ENCODE measurements at regions not wholly inside any gene's neighbourhood (a gene's known extent, or its start where the extent isn't known, plus 50 kb on each side); places are given as distances from the start of the nearest gene placed in this dataset.

GRCh38 chr3:24725514-24726255, 231.0 kb upstream of the THRB start:
- TF ChIP-seq ZNF280C (tag by site-specific recombination; IDR thresholded peaks at IDR 0.05): no peak
- no peak for TF ChIP-seq ZEB2 (tag by site-specific recombination; IDR thresholded peaks at IDR 0.05)
- no peak for TF ChIP-seq ZNF654 (tag by site-specific recombination; IDR thresholded peaks at IDR 0.05; ENCODE audit: low read depth)
- TF ChIP-seq ELK4 (IDR thresholded peaks at IDR 0.05; ENCODE audit: borderline replicate concordance, low read depth, low read length): no peak
- TF ChIP-seq PRDM2 (tag by site-specific recombination; IDR thresholded peaks at IDR 0.05; ENCODE audit: borderline replicate concordance): no peak
- TF ChIP-seq GFI1B (tag by site-specific recombination; IDR thresholded peaks at IDR 0.05): no peak
- TF ChIP-seq ZNF138 (tag by site-specific recombination; IDR thresholded peaks at IDR 0.05; ENCODE audit: borderline replicate concordance): no peak
- TF ChIP-seq ZNF707 (tag by site-specific recombination; IDR thresholded peaks at IDR 0.05): no peak
- TF ChIP-seq ZNF621 (tag by site-specific recombination; IDR thresholded peaks at IDR 0.05): no peak
- TF ChIP-seq GLIS2 (tag by site-specific recombination; IDR thresholded peaks at IDR 0.05): no peak
- TF ChIP-seq ZNF626 (tag by site-specific recombination; IDR thresholded peaks at IDR 0.05): no peak
- TF ChIP-seq SETDB1 (IDR thresholded peaks at IDR 0.05; ENCODE audit: insufficient read length, low read length): no peak
- no peak for TF ChIP-seq ZNF140 (tag by site-specific recombination; IDR thresholded peaks at IDR 0.05)
- TF ChIP-seq ZNF302 (tag by site-specific recombination; IDR thresholded peaks at IDR 0.05; ENCODE audit: low read depth): no peak
- TF ChIP-seq SP7 (tag by site-specific recombination; IDR thresholded peaks at IDR 0.05): no peak
- no peak for TF ChIP-seq ZSCAN16 (tag by site-specific recombination; IDR thresholded peaks at IDR 0.05)
- no peak for TF ChIP-seq KLF9 (tag by site-specific recombination; IDR thresholded peaks at IDR 0.05; ENCODE audit: low read depth)
- ChIA-PET POLR2A (no interaction called here), CTCF (interaction anchor here (0.6 kb wide), 2 partner anchors 1119 to 1977 kb away, joined by 3 to 4 read pairs; no protein-coding TSS in a partner anchor)
- H3K27ac ChIP-seq (ENCODE audit: extremely low read depth, low read depth, low read length): no peak overlapping the region
- no peaks in the 10 kb centered on the region for H3K9me3 ChIP-seq (ENCODE audit: control insufficient read depth, insufficient read depth, low read depth, low read length)
- H3K4me1 ChIP-seq (ENCODE audit: control insufficient read depth, insufficient read depth, low read length): no peaks in the 10 kb centered on the region
- no peak overlapping the region for H3K4me3 ChIP-seq (ENCODE audit: low read depth, low read length)
- no peaks in the 10 kb centered on the region for H3K36me3 ChIP-seq (ENCODE audit: control insufficient read depth in 2 of 2, insufficient read depth in 1 of 2, low read length in 2 of 2)

Measured in HEK293 (cell line).